RWPE2 (cell line): ENCODE measurements at regions not wholly inside any gene's neighbourhood (a gene's known extent, or its start where the extent isn't known, plus 50 kb on each side); places are given as distances from the start of the nearest gene placed in this dataset.

ENCODE experiments used
- ATAC-seq: fragments of 200-7000 bp; cut with Tn5 transposase; 3 replicates; pipeline ENCODE4 v1.9.1; 2021; ENCODE audit warnings: low read depth
- DNase-seq: peaks from one replicate; pipeline ENCODE4 v3.0.0-alpha.2; 2020; ENCODE audit warnings: low spot score
- H3K27ac ChIP-seq: fragments of 450-650 bp; 2 replicates; pipeline ENCODE4 v1.5.1; 2017; ENCODE audit warnings: mild to moderate bottlenecking; ENCODE audit not compliant: poor library complexity, severe bottlenecking
- H3K27me3 ChIP-seq: fragments of 250-450 bp; sonication (Bioruptor Pico); 2 replicates; pipeline ENCODE4 v1.5.1; 2021; ENCODE audit warnings: mild to moderate bottlenecking, moderate library complexity; ENCODE audit not compliant: insufficient read depth, poor library complexity, severe bottlenecking
- H3K36me3 ChIP-seq: fragments of 250-450 bp; sonication (Bioruptor Pico); 2 replicates; pipeline ENCODE4 v1.5.1; 2020; ENCODE audit warnings: low read depth, mild to moderate bottlenecking, moderate library complexity
- H3K4me1 ChIP-seq: fragments of 250-450 bp; sonication (Bioruptor Pico); 2 replicates; pipeline ENCODE4 v1.5.1; 2021; ENCODE audit warnings: mild to moderate bottlenecking, moderate library complexity; ENCODE audit not compliant: insufficient read depth, poor library complexity, severe bottlenecking
- H3K4me3 ChIP-seq: fragments of 250-450 bp; sonication (Bioruptor Pico); 2 replicates; pipeline ENCODE4 v1.5.1; 2021; ENCODE audit warnings: mild to moderate bottlenecking, moderate library complexity; ENCODE audit not compliant: severe bottlenecking
- H3K9me3 ChIP-seq: fragments of 250-450 bp; sonication (Bioruptor Pico); 2 replicates; pipeline ENCODE4 v1.5.1; 2021; ENCODE audit warnings: mild to moderate bottlenecking, moderate library complexity; ENCODE audit not compliant: severe bottlenecking
- TF ChIP-seq, protein P1 (sequence below): fragments of 450-650 bp; IDR thresholded peaks from one replicate; pipeline ENCODE4 v1.5.1; 2017; ENCODE audit warnings: mild to moderate bottlenecking, moderate library complexity; ENCODE audit not compliant: poor library complexity, severe bottlenecking

DNA sequence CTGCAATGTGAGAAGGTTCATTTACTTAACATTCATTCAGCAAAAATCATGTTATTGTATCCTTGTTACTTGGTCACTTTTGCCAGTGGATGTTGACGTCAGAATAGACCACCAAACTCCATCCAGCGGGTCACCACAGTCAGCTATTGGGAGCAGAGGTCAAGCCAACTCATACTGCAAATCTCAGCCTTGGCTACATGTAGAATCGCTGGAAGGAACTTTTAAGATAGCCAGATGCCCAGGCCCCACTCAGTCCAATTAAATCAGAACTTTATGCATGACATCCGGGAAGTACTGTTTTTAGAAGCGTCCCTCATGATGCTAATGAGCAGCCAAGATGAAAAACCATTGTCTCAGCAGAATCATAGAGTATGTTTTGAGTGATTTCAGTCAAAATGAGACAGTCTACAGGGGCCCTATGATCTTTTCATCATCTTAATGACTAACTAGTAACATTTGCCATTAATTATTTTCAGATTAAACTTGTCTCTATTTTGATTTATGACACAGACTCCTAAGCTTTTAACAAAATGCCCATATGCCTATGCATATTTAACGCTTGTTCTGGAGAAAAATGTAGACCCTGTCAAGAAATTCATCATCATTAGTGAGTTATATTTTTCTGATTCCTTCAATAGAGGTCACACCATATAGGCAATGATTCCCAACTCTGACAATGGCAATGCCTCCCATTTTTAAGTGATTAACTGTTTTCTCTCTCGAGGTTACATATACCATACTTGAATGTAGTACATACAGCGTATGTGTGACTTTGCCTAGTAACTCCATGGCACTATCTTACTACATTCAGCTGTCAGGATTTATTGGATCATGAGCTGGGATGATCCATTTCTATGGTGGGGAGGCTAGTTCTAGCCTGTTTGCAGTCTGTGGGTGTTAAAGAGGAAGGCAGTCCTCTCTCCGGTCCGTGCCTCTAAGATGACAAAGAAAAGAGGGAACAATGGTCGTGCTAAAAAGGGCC, 63.7 kb upstream of the CCBE1 start:
- H3K4me3 ChIP-seq = no peak overlapping the region
- no peak overlapping the region for H3K27ac ChIP-seq
- TF ChIP-seq, protein P1, sequence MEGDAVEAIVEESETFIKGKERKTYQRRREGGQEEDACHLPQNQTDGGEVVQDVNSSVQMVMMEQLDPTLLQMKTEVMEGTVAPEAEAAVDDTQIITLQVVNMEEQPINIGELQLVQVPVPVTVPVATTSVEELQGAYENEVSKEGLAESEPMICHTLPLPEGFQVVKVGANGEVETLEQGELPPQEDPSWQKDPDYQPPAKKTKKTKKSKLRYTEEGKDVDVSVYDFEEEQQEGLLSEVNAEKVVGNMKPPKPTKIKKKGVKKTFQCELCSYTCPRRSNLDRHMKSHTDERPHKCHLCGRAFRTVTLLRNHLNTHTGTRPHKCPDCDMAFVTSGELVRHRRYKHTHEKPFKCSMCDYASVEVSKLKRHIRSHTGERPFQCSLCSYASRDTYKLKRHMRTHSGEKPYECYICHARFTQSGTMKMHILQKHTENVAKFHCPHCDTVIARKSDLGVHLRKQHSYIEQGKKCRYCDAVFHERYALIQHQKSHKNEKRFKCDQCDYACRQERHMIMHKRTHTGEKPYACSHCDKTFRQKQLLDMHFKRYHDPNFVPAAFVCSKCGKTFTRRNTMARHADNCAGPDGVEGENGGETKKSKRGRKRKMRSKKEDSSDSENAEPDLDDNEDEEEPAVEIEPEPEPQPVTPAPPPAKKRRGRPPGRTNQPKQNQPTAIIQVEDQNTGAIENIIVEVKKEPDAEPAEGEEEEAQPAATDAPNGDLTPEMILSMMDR = no peak
- DNase-seq = no peak
- ATAC-seq = no peak
- no peaks in the 10 kb centered on the region for H3K36me3 ChIP-seq
- H3K27me3 ChIP-seq = no peaks in the 10 kb centered on the region
- H3K9me3 ChIP-seq = no peaks in the 10 kb centered on the region
- H3K4me1 ChIP-seq = no peaks in the 10 kb centered on the region

DNA sequence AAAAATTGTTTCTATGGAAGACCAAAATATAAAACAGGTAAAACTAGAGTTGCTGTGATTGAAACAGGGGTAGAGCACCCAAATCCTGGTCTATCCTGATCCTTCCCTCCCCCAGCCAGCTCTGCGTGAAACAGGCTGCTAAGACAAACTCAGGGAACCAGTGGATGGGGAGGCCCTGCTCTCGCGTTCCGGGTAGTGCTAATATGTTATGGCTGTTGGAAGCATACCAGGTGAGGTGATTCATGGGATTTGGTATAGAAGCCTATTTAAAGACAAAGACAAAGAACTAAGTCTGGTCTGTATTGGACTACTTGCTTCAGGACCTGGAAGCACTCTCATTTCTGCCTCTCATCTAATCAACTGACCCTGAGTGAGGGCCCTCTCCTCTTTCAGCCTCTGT, 63.0 kb upstream of the CCBE1 start:
- ATAC-seq = no peak
- TF ChIP-seq, protein P1 = no peak

DNA sequence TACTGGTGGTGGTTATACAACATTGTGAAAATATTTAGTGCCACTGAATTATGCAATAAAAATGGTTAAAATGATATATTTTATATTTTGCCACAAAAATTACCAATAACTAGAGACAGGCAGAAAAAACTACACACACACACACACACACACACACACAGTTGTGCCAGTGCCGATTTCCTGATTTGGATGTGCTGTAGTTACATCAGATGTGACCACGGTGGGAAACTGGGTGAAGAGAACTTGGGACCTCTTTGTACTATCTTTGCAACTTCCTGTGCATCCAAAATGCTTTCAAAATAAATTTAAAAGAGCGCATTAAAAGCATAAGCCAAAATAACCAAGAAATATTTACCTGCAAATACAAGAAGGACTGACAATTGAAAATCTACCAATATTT, 61.6 kb upstream of the CCBE1 start:
- no peak overlapping the region for H3K27ac ChIP-seq
- DNase-seq = no peak
- H3K27me3 ChIP-seq = no peaks in the 10 kb centered on the region
- no peaks in the 10 kb centered on the region for H3K9me3 ChIP-seq
- H3K36me3 ChIP-seq = no peaks in the 10 kb centered on the region
- H3K4me1 ChIP-seq = no peaks in the 10 kb centered on the region
- no peak overlapping the region for H3K4me3 ChIP-seq
- no peak for ATAC-seq
- TF ChIP-seq, protein P1 = no peak

More for the DNA sequence above, 63.0 kb upstream of the CCBE1 start:
- Histone ChIP-seq H3K36me3 (no peaks in the 10 kb centered on the region), H3K4me3 (no peak overlapping the region), H3K9me3 (no peaks in the 10 kb centered on the region), H3K27ac (no peak overlapping the region), H3K4me1 (no peaks in the 10 kb centered on the region), H3K27me3 (no peaks in the 10 kb centered on the region)
- DNase-seq = no peak

DNA sequence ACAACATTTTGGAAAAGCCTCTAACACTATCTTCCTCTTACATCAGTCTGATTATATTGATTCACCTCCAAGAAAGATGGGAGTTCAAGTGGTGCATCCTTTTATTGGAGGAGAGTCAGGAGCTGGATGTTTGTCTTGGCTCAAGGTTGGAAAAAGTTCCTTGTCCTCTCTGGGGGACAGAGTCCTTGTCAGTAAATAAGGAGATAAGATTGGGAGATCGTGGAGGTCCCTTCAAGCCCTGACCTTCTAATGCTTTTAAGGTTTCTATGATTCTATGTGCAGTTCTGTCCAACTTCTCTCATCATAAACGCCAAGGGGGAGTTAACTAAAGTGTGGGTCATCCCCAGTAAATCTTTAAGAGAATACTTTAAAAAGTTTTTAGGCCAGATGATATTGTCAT, 60.9 kb upstream of the CCBE1 start:
- Histone ChIP-seq H3K4me3 (no peak overlapping the region), H3K27me3 (no peaks in the 10 kb centered on the region), H3K4me1 (no peaks in the 10 kb centered on the region), H3K36me3 (no peaks in the 10 kb centered on the region), H3K27ac (no peak overlapping the region), H3K9me3 (no peaks in the 10 kb centered on the region)
- TF ChIP-seq, protein P1 = no peak
- DNase-seq (no peak), ATAC-seq (no peak)

DNA sequence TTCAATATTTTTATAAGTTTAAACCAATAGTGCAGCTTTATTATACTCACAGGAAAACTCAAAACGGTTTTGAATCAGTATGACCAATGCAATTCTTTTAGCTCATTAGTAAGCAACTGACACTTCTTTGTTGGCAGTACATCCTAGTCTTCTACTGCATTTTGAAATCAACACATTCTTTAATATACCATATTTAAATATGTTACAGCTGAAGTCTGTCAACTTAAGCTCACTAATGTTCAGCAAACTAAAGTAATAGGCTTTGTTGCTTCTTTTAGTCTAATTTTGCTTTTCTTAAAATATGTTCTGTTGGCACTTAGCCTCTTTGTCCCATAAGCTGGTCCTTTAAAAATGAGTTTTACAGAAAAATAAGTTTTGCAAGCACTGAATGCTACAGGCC, 55.4 kb upstream of the CCBE1 start:
- Histone ChIP-seq H3K27ac (peak overlapping the region; percentile 3), H3K9me3 (no peaks in the 10 kb centered on the region), H3K27me3 (no peaks in the 10 kb centered on the region), H3K4me1 (peaks cover 17% of the 10 kb centered on the region), H3K4me3 (no peak overlapping the region), H3K36me3 (no peaks in the 10 kb centered on the region)
- no peak for ATAC-seq
- no peak for DNase-seq
- TF ChIP-seq, protein P1 = no peak
